GM21515 (cell line): ENCODE measurements at regions not wholly inside any gene's neighbourhood (a gene's known extent, or its start where the extent isn't known, plus 50 kb on each side); places are given as distances from the start of the nearest gene placed in this dataset.

Source experiments
- ATAC-seq: cut with Tn5 transposase; IDR thresholded peaks from one replicate; pipeline ENCODE4 v1.9.1; 2021; ENCODE audit not compliant: unreplicated experiment

DNA sequence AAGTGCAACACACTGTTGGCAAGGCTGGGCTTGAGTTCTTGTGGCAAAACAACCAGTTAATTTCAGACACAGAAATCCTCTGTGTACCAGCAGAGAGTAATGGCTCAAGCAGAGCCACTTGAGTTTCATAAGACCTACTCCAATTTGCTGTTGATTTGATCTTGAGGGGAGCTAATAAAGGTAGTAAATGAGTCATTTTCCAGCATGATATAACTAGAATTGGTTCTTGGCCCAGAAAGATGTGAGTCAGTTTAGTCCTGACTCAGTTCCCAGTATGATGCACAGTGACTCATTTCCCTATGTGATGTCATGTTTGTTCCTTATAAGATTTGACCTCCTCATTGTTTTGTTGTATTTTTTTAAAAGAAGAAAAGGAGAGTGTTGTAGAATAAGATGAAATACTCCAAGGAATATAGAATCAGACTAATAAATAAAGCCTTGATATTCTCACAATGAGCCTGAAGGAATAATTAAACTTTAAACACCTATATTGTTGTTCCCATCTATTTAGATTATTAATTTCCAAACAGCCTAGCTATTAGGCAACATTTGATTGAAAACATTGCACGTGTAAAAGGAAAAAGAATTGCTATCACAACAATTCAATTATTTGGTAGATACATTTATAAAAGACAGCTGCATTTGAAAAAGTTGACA, 186.2 kb downstream of the REEP3 start:
- ATAC-seq: peak; percentile 80

DNA sequence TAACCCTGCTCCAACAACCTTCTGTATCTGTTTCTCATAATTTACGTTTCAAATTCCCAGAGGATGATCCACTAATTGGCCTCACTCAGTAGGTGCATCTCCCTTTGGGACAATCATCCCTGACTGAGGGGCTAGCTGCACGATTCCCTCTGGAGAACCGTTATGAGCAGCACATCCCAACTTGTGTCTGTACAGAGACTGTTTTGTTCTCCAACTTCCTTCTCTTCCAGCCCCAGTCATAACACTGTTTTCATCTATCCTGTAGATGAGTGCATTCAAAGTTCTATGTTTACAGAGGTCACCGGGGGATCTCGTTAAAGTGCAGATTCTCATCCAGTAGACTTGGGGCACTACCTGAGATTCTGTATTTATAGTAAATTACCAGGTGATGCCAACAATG, 187.2 kb downstream of the REEP3 start:
- no peak for ATAC-seq

DNA sequence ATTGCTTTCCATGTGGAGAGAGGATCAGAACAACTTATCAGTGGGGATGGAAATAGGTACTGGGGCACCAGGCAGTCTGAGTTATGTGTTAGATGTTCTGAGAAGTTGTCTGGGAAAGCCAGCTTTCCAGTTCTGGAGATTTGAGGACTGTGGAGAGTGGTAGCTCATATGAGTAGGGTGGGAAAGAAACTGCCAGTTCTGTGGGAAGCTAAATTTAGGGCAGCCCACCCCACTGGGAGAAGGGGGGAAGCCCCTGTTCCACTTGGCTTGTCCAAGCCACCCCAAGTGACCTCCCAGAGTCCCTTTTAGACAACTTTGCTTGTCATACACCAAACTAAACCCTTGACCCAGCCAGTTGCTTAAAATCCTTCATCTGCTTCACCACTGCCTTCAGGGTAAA, 189.5 kb downstream of the REEP3 start:
- ATAC-seq: no peak

DNA sequence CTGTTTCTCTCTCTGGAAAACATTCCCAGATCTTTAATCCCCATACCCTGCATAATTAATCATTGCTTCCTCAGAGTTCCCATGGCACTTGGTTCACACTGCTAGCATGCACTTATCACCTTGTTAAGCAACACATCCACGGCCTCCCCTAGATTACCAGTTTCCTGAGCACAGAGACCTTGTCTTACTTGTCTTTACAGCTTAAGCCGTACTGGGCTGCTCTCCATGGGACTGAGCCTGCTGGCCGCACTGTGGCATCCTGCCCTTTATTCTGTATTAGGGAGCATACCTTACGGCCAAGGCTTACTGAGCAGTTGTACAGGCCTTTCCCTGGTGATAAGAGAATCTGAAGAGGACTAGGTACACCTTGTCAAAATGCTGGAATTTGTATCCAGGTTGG, 190.2 kb downstream of the REEP3 start:
- no peak for ATAC-seq

DNA sequence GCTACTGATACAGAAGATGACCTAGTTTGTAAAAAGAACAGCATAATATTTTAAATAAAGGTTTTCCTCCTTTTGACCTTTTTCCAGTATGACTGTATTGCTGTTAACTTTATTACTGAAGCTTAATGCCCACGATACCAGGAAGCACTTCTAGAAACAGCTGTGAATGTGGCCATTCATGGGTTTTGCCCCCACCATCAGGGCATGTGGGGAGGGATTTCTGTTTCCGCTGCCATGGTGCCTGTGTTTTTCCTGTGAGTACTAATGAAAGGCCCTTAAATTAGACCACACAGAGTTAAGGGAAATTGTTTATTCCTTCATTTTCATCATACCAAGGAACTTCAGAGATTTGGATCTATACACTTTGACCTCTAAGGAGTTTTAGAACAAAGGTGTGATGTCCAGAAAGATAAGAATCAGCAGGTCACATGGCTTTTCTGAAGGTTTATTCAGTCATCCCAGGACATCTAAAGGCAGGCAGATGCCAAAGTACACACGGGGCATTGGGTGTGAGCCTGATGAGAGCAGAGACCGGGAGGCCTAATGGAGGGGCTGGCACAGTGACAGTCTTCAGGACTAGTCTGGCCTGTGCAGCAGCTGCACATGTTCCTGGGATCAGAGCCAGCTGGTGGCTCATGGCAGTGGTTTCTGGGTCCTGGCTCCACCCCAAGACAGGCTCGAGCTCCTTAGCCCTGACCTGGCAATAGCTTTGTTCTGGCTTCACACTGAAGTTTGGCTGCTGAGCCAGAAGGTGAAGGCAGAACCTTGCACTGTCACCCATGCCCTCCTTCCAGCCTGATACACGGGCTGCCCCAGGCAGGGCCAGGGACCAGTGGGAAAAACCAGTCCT, 190.9 kb downstream of the REEP3 start:
- no peak for ATAC-seq

DNA sequence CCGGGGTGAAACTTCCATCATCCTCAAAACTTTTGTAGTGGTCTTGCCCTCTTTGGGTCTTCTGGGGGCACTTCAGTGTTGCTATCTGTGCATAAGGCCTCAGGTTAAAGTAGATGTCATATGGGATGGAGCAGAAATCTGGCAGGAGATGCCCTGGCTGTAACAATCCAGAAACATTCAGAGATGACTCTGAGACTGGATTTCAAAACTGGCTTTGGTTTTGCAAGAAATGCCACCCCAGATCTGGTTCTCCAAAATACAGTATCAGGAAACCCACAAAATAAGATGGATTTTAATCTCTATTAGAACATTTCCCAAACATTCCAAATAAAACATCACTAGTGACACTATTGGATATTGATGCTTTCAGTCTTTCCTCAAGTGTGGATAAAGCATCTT, 191.5 kb downstream of the REEP3 start:
- ATAC-seq: no peak

DNA sequence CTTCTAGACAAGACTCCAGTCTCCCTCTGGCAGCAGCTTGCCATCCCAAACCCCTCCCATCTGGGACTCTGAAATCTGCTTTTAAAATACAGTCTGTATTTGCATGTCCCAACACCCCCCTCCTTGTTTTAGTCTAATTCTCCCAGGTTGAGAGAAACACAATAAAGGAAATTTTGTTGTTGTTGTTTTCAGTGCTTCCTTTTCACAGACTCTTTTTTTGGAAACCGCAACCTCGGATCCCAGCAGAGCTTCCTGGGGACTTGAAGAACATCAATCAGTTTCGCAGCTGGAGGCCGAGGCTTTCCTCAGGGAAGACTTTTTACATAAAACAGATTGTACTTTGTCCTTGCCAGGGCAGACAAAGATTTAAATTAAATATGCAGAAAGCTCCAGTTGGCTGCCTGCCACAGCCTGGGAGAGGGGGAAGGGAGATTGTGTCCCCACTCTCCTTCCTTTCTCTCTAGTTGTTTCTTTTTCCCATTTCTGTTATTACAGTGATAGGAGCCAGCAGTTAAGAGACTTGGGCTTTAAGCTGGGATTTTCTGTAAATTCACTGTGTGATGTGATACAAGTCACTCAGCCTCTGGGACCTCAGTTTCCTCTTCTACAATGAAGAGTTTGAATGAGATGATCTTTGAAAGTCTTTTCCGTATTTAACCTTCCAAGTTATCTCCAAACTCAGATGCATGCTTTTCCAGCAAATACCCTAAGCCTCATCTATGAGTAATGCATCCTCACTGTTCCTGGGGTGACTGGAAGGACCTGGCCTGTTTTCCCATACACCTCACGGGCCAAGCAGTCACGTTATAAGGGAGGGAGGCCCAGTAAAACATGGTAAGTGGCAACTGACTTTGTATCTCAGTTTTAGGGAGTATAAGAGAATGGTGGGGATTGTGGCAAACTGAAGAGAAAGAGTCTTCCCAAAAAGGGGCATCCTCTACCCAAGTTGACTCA, 192.3 kb downstream of the REEP3 start:
- no peak for ATAC-seq

DNA sequence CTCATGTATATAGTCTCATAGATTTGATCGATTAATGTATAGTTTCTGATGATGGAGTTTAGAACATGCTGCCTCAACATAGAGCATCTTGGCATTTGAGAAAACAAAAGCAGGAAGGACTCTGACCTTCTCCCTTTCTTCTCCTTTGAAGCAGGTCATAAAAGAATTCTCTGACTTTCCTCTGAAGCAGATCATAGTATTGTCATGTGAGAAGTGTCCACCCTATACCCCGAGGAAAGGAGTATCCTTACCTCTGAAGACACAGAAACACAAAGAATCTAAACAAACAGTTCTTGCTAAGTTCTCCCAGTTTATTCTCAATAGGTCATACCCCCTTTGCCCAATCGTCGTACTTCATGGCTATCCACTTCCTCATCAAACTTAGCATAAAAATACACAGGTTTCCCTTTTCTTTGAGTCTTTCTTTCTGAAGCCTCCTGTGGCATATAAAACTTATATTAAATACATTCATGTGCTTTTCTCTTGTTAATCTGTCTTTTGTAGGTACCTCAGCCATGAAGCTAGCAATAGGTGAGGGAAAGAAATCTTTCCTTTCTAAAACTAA, 194.9 kb downstream of the REEP3 start:
- ATAC-seq: no peak

DNA sequence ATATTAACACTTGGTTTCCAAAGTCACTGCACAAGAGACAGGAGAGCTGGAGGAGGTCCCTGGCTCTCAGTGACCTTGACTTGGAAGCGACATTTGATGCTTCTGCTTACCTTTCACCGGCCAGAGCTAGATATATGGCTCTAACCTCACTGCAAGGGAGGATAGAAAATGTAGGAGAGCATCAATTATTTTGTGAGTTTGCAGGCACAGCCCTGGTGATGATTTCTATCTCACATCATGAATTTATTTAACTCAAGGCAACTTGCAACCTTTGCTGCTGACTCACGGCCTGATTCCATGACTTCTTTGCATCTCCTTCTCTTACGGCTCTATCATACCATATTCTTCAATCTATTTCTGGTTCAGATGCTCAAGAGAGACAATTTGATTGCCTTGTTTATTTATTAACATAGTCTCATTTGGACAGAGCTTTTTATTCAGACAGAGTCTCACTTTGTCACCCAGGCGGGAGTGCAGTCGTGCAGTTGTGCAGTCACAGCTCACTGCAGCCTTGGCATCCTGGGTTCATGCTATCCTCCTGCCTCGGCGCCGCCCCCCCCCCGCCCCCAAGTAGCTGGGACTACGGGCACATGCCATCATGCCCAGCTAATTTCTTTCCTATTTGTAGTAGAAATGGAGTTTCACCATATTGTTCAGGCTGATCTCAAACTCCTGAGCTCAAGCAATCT, 196.0 kb downstream of the REEP3 start:
- no peak for ATAC-seq

DNA sequence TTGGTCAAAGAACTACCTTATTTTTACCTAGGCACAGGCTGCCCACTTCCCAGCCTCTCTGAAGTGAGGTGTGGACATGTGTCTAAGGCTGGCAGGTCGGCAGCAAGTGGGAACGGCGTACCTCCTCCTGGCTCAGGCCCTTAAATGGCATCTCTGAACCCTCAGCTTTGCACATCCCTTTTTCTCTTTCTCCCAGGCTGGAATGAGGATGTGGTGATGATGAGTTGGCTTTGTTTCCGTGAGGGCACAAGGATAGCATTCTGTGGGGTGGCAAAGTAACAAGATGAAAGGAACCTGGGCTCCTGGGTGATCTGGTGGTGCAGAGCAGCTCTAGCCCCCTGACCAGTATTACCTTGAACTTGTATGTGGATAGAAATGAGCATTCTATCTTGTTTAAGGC, 196.8 kb downstream of the REEP3 start:
- no peak for ATAC-seq

DNA sequence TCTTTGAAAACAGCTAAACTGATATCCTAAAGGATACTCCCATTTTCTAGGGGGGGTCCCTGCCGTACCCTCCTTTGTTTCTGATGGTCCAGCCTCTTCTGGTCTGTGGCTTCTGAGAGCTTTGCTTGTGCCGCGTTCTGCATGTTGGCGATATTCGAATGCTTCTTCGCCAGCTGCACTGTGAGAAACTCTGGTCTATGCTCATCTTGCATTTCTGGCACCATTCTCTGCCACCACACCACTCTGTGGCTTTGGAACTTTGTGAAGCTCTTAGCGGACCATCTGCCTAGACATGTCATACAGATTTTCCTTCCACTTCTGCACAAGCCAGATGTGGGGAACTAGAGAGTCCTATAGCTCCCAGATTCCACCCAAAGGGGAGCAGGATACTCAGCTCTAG, 197.2 kb downstream of the REEP3 start:
- ATAC-seq: no peak

DNA sequence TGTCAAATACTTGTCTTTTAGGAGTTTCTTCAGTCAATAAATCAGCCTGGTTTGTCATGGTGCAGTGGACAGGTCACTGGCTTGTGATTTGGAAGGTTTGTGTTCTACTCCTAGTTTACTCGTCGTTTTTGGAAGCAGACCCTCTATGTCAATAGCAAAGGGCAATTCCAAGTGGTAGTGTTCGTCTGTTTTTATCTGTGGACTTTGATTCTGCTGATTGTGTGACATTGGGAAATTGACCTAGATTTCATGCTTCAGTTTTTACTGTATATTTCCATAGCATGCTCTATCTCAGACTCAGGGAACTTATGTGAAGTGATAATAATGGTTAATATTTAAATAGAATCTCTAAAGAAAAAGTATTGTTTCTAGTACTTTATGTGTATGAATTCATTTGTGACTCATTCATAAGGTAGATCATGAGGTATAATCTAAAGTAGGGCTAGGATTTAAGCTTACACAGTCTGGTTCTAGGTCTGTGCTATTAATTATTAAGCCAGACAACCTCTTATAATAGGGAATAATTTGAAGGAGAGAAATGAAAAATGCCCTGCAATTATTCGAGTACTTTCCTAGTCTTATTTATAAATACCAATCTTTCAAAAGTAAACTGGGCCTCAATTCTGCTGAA, 198.1 kb downstream of the REEP3 start:
- no peak for ATAC-seq

DNA sequence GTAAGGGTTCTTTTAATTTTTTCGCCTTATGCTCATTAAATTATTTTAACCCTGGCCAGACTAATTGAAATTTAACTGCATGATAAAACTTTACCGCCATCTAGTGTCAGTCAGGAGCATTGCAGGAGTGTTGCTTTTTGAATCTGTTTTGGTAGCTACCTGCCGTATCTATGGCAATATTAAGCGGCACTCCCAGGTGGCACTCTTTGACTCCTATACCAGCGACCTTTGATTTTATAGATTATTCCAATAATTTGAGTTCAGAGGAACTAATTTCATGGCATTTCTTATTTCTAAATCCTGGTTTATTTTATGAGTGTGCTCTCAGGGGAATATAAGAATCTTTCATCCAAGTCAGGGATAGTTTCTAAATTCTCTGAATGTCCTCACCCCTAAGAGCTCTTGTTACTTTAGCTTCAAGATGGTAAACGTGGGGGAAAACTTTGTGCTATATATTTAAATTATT, 198.9 kb downstream of the REEP3 start:
- ATAC-seq: no peak

DNA sequence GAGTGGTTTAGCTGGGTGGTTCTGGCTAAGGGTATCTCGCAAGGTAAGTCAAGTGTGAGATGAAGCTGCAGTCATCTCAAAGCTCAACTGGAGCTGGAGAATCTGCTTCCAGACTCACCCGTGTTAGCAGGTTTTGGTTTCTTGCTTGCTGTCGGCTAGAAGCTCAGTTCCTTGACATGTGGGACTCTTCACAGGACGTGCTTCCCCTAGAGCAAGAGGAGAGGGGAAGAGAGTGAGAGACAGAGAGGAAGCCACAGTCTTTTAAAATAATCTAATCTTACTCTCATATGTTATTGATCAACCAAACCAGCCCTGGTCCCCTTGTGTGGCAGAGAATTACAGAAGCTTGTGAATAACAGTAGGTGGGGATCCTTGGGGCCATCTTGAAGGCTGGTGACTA, 199.5 kb downstream of the REEP3 start:
- ATAC-seq: no peak

DNA sequence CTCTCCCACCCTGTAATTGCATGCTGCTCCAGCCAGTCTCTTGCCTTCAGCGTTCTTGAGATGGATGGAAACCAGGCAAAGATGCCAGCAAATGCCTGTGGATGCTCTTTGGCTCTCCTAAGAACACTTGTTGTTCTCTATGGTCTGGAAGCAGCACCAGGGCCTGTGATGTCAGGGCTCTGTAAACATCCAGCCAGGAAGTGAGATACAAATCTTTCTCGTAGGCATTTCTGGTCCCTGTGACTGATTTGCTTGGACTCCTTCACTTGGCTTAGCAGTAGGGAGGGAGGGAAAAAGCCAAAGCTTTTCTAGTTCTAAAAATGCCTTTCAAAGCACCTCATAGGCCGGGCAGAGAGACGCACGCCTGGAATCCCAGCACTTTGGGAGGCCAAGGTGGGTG, 201.3 kb downstream of the REEP3 start:
- ATAC-seq: no peak

DNA sequence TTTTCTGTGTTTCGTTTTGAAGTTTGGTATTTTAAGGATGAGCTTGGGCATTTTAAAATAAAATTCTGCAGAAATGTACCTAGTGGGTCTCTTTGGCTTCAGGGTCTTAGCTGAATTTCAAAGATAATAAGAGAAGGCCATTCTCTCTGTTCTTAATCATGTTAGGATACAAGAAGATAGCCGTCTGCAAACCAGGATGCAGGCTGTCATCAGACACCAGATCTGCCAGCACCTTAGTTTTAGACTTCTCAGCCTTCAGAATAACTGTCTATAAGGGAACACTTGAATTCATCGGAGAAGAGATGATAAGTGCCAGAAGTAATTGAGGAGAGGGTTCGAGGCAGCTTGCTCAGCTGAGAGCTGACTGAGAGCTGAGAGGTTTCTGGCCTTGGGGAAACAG, 202.1 kb downstream of the REEP3 start:
- no peak for ATAC-seq

DNA sequence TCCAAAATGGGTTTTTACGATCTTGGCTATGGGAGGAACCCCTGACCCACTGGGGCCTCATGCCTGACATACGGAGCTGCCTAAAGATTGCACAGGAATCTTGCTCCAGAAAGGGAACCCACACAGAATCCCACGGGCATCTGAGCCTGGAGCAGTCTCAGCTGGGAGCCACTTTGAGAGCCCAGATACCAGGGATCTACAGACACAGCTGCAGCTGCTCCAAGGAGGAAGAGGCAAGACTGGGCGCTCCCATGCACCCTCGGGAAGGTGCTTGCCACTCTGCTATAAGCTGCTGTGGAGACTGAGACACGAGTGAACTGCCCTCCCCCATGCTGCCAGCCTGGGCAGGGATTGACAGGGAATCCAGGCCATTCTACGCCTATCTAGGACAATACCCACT, 202.5 kb downstream of the REEP3 start:
- no peak for ATAC-seq

DNA sequence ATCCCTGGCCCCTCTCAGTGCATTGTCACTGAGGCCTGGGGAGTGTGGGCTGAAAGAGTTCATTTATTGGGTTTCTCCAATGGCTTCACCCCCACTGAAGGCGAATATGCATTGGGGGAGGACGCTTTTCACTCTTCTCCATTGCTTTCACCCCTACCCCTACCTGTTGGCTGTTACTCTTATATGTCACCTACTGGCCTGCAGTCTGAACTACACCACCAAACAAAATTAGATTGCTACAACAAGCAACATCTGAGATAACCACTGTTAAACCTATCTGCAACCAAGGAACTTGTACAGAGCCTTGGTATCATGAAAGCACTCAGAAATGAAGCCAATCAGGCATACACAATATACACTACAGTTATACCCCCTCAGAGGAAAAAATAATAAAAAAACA, 203.7 kb downstream of the REEP3 start:
- ATAC-seq: no peak

DNA sequence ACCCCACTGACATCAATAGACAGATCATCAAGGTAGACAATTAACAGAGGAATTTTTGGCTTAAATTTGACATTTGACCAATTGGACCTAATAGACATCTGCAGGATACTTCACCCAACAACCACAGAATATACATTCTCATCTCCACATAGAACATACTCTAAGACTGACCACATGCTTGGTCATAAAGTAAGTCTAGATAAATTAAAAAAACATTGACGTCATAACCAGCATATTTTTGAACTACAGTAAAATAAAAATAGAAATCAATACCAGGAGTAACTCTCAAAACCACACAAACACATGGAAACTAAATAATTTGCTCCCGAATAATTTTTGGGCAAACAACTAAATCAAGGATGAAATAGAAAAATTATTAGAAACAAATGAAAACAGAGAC, 205.7 kb downstream of the REEP3 start:
- ATAC-seq: no peak

DNA sequence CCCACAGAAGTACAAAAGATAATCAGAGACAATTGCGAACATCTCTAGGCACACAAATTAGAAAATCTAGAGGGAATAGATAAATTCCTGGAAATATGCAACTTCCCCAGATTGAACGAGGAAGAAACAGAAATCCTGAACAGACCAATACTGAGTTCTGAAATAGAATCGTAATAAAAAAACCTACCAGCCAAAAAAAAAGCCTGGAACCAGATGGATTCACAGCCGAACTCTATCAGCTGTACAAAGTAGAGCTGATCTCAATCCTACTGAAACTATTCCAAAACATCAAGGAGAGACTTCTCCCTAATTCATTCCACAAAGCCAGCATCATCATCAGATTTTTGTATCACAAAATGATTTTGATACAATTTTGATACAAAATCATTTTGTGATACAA, 206.4 kb downstream of the REEP3 start:
- no peak for ATAC-seq
